H1 (cell line): ENCODE measurements at regions not wholly inside any gene's neighbourhood (a gene's known extent, or its start where the extent isn't known, plus 50 kb on each side); places are given as distances from the start of the nearest gene placed in this dataset.

ENCODE experiments used
- CTCF ChIA-PET: fragments of 300-600 bp; sonication (Branson Sonifier 250); formaldehyde crosslinking; loops from one replicate; lab custom pipeline; 2021; ENCODE audit not compliant: partially characterized antibody; lab: Charles Lee
- POLR2A ChIA-PET: fragments of 300-600 bp; sonication (Branson Sonifier 250); formaldehyde crosslinking; loops from one replicate; lab custom pipeline; 2021; ENCODE audit warnings: inconsistent platforms; ENCODE audit not compliant: partially characterized antibody; lab: Charles Lee
- DNase-seq, 2 experiments: peaks; one replicate each; pipeline versions ENCODE4 v3.0.0 to v3.0.0-alpha.2; 2010 to 2022; ENCODE audit warnings: low spot score in 2 of 2, low read depth in 1 of 2, mixed read lengths in 1 of 2
- FAIRE-seq: peaks from 2 replicates; lab custom pipeline; 2011; peaks lifted over from hg19 to GRCh38; lab: Jason Lieb, UNC
- H2AFZ ChIP-seq: 2 replicates; pipeline ENCODE4 v1.8.1; 2012; ENCODE audit warnings: low read length, inconsistent platforms
- H2AK5ac ChIP-seq: 2 replicates; pipeline ENCODE4 v1.6.1; 2013; ENCODE audit warnings: low read depth, low read length
- H2BK120ac ChIP-seq: replicated peaks from 2 replicates; pipeline ENCODE3; 2013; ENCODE audit warnings: low read depth, low read length, inconsistent platforms
- H2BK12ac ChIP-seq: 2 replicates; pipeline ENCODE4 v1.6.1; 2013; ENCODE audit warnings: low read depth, low read length
- H2BK15ac ChIP-seq: 2 replicates; pipeline ENCODE4 v1.6.1; 2013; ENCODE audit warnings: low read length
- H2BK20ac ChIP-seq: 2 replicates; pipeline ENCODE4 v1.6.1; 2013; ENCODE audit warnings: low read length
- H2BK5ac ChIP-seq: 2 replicates; pipeline ENCODE4 v1.6.1; 2013; ENCODE audit warnings: low read depth, low read length
- H3K14ac ChIP-seq: 2 replicates; pipeline ENCODE4 v1.6.1; 2013; ENCODE audit warnings: inconsistent platforms; ENCODE audit not compliant: insufficient read length
- H3K18ac ChIP-seq: 2 replicates; pipeline ENCODE4 v1.6.1; 2013; ENCODE audit warnings: low read length; ENCODE audit errors: extremely low read depth
- H3K23ac ChIP-seq: 2 replicates; pipeline ENCODE4 v1.6.1; 2013; ENCODE audit warnings: inconsistent platforms; ENCODE audit not compliant: insufficient read length
- H3K23me2 ChIP-seq: 2 replicates; pipeline ENCODE4 v1.6.1; 2013; ENCODE audit warnings: low read depth, low read length
- H3K27ac ChIP-seq: 2 replicates; pipeline ENCODE4 v1.6.1; 2011; ENCODE audit warnings: low read depth, low read length, inconsistent platforms
- H3K27me3 ChIP-seq, 4 experiments: replicated peaks in 1 of 4; 1 replicate in 1 of 4; 2 replicates in 3 of 4; pipeline versions ENCODE4 v1.6.1 to v1.8.1; 2011 to 2013; ENCODE audit warnings: low read length in 3 of 4, mild to moderate bottlenecking in 3 of 4, inconsistent platforms in 2 of 4, mixed read lengths in 2 of 4, moderate library complexity in 1 of 4; ENCODE audit not compliant: control insufficient read depth in 3 of 4, insufficient read depth in 3 of 4; ENCODE audit errors: extremely low read depth in 1 of 4
- H3K36me3 ChIP-seq, 4 experiments: 2 replicates each; pipeline versions ENCODE4 v1.6.1 to v1.8.1; 2011 to 2013; ENCODE audit warnings: mild to moderate bottlenecking in 4 of 4, low read length in 3 of 4, moderate library complexity in 2 of 4, control low read depth in 1 of 4, inconsistent platforms in 1 of 4; ENCODE audit not compliant: insufficient read depth in 4 of 4, control insufficient read depth in 2 of 4
- H3K4ac ChIP-seq: replicated peaks from 2 replicates; pipeline ENCODE3; 2013; ENCODE audit warnings: low read length, low read depth, mixed read lengths, inconsistent platforms; ENCODE audit not compliant: insufficient read length
- H3K4me1 ChIP-seq, 4 experiments: replicated peaks in 1 of 4; 1 replicate in 1 of 4; 2 replicates in 3 of 4; pipeline versions ENCODE4 v1.6.1 to v1.8.1; 2011 to 2013; ENCODE audit warnings: low read length in 3 of 4, inconsistent platforms in 2 of 4, mixed read lengths in 1 of 4; ENCODE audit not compliant: insufficient read depth in 4 of 4, control insufficient read depth in 3 of 4
- H3K4me2 ChIP-seq, 2 experiments: 2 replicates each; pipeline versions ENCODE4 v1.6.1 to v1.8.1; 2011 to 2013; ENCODE audit warnings: low read depth in 2 of 2, low read length in 2 of 2, control low read depth in 1 of 2, inconsistent platforms in 1 of 2, mild to moderate bottlenecking in 1 of 2; ENCODE audit not compliant: insufficient read depth in 1 of 2
- H3K4me3 ChIP-seq, 4 experiments: fragments of 200-600, 300-600 bp in 1 of 4; sonication (generic), shearing (Covaris generic), sonication (Bioruptor Twin) in 1 of 4; 2 replicates each; pipeline versions ENCODE4 v1.5.1 to v1.8.1; 2011 to 2016; ENCODE audit warnings: low read length in 4 of 4, low read depth in 3 of 4, control low read depth in 2 of 4, inconsistent platforms in 2 of 4, mild to moderate bottlenecking in 2 of 4, mixed read lengths in 1 of 4, moderate library complexity in 1 of 4; ENCODE audit not compliant: insufficient read depth in 2 of 4; ENCODE audit errors: extremely low read depth in 1 of 4
- H3K56ac ChIP-seq: replicated peaks from 2 replicates; pipeline ENCODE3; 2013; ENCODE audit warnings: low read depth, mild to moderate bottlenecking, mixed read lengths, low read length, inconsistent platforms; ENCODE audit not compliant: insufficient read length
- H3K79me1 ChIP-seq: 2 replicates; pipeline ENCODE4 v1.6.1; 2013; ENCODE audit warnings: low read depth, low read length, control low read depth
- H3K79me2 ChIP-seq, 2 experiments: 2 replicates each; pipeline versions ENCODE4 v1.6.1 to v1.8.1; 2012 to 2013; ENCODE audit warnings: low read length in 2 of 2, mild to moderate bottlenecking in 2 of 2, inconsistent platforms in 1 of 2; ENCODE audit not compliant: insufficient read depth in 2 of 2, control insufficient read depth in 1 of 2
- H3K9ac ChIP-seq, 4 experiments: replicated peaks in 1 of 4; 1 replicate in 1 of 4; 2 replicates in 3 of 4; pipeline versions ENCODE4 v1.6.1 to v1.8.1; 2011 to 2013; ENCODE audit warnings: low read depth in 3 of 4, low read length in 3 of 4, control low read depth in 2 of 4, mild to moderate bottlenecking in 2 of 4, moderate library complexity in 2 of 4, inconsistent platforms in 1 of 4; ENCODE audit errors: extremely low read depth in 1 of 4
- H3K9me3 ChIP-seq, 2 experiments: 2 replicates each; pipeline versions ENCODE4 v1.6.1 to v1.8.1; 2012 to 2013; ENCODE audit warnings: mild to moderate bottlenecking in 2 of 2, moderate library complexity in 2 of 2, control low read depth in 1 of 2, inconsistent platforms in 1 of 2, low read depth in 1 of 2, low read length in 1 of 2, mixed read lengths in 1 of 2; ENCODE audit not compliant: insufficient read depth in 2 of 2
- H4K20me1 ChIP-seq, 2 experiments: replicated peaks in 1 of 2; 2 replicates each; pipeline versions ENCODE3 to v1.8.1; 2011 to 2013; ENCODE audit warnings: inconsistent platforms in 2 of 2, low read length in 2 of 2, mild to moderate bottlenecking in 1 of 2; ENCODE audit not compliant: insufficient read depth in 2 of 2, control insufficient read depth in 1 of 2
- H4K5ac ChIP-seq: 2 replicates; pipeline ENCODE4 v1.6.1; 2013; ENCODE audit warnings: low read length, low read depth, mixed read lengths, inconsistent platforms; ENCODE audit not compliant: insufficient read length
- H4K8ac ChIP-seq: 2 replicates; pipeline ENCODE4 v1.8.0; 2013; ENCODE audit warnings: mild to moderate bottlenecking, moderate library complexity, low read length, inconsistent platforms; ENCODE audit not compliant: insufficient read depth; ENCODE audit errors: extremely low read depth
- H4K91ac ChIP-seq: replicated peaks from 2 replicates; pipeline ENCODE3; 2013; ENCODE audit warnings: low read length, mixed read lengths, inconsistent platforms; ENCODE audit not compliant: insufficient read length
- CREB1 ChIP-seq: IDR thresholded peaks from 2 replicates; pipeline ENCODE4 v1.6.1; 2012; ENCODE audit warnings: inconsistent platforms
- KDM1A ChIP-seq: fragments of 200-600, 300-600 bp; sonication (generic); IDR thresholded peaks from 2 replicates; pipeline ENCODE4 v1.7.1; 2016; ENCODE audit warnings: mild to moderate bottlenecking, low read length, borderline replicate concordance
- POLR2A ChIP-seq, 2 experiments: IDR thresholded peaks; 1 replicate in 1 of 2; 2 replicates in 1 of 2; pipeline ENCODE4 v1.6.1; 2011; ENCODE audit warnings: low read depth in 2 of 2, low read length in 2 of 2, mild to moderate bottlenecking in 2 of 2; ENCODE audit errors: control extremely low read depth in 1 of 2
- RAD21 ChIP-seq, 2 experiments: IDR thresholded peaks in 1 of 2; conservative IDR thresholded peaks in 1 of 2; 2 replicates each; pipeline ENCODE4 v1.6.1; 2011; ENCODE audit warnings: low read depth in 2 of 2, low read length in 2 of 2, improper control_type of control experiment in 1 of 2, inconsistent platforms in 1 of 2, mild to moderate bottlenecking in 1 of 2, moderate library complexity in 1 of 2
- RNF2 ChIP-seq: fragments of 200-900, 300-1000 bp; sonication (generic); IDR thresholded peaks from 2 replicates; pipeline ENCODE4 v1.7.1; 2016; ENCODE audit warnings: borderline replicate concordance, low read depth, mild to moderate bottlenecking, antibody characterized with exemption, low read length; ENCODE audit not compliant: poor library complexity, severe bottlenecking; ENCODE audit errors: missing control alignments
- SIRT6 ChIP-seq: IDR thresholded peaks from one replicate; pipeline ENCODE4 v1.7.1; 2012; ENCODE audit warnings: low read length, inconsistent platforms
- SIX5 ChIP-seq: IDR thresholded peaks from 2 replicates; pipeline ENCODE4 v1.6.1; 2011; ENCODE audit warnings: mild to moderate bottlenecking, low read depth, low read length
- TAF1 ChIP-seq: IDR thresholded peaks from 2 replicates; pipeline ENCODE4 v1.6.1; 2011; ENCODE audit warnings: mild to moderate bottlenecking, low read depth, low read length
- TCF12 ChIP-seq: IDR thresholded peaks from 2 replicates; pipeline ENCODE4 v1.6.1; 2011; ENCODE audit warnings: low read depth, mild to moderate bottlenecking, low read length
- ZNF274 ChIP-seq: IDR thresholded peaks from 2 replicates; pipeline ENCODE4 v1.7.0; 2012; ENCODE audit warnings: low read length, borderline replicate concordance; ENCODE audit errors: extremely low read depth
- WGBS, 2 experiments: shearing (Covaris generic) in 1 of 2; methylation state at CpG; one replicate each; pipeline versions ENCODE4 v1.1.6 to v1.1.7; 2013 to 2015; ENCODE audit warnings: low lambda C conversion rate in 2 of 2, mixed read lengths in 2 of 2, inconsistent platforms in 1 of 2, low coverage in 1 of 2, missing lambda C conversion rate in 1 of 2; ENCODE audit not compliant: insufficient replicate concordance in 2 of 2, insufficient coverage in 1 of 2, insufficient read length in 1 of 2; ENCODE audit errors: extremely low coverage in 1 of 2, missing lambda C conversion rate in 1 of 2; 5-methylcytosine and 5-hydroxymethylcytosine counted together
- TF ChIP-seq, protein P1 (sequence below): IDR thresholded peaks from 2 replicates; pipeline ENCODE4 v1.6.1; 2011; ENCODE audit warnings: low read length, improper control_type of control experiment

DNA sequence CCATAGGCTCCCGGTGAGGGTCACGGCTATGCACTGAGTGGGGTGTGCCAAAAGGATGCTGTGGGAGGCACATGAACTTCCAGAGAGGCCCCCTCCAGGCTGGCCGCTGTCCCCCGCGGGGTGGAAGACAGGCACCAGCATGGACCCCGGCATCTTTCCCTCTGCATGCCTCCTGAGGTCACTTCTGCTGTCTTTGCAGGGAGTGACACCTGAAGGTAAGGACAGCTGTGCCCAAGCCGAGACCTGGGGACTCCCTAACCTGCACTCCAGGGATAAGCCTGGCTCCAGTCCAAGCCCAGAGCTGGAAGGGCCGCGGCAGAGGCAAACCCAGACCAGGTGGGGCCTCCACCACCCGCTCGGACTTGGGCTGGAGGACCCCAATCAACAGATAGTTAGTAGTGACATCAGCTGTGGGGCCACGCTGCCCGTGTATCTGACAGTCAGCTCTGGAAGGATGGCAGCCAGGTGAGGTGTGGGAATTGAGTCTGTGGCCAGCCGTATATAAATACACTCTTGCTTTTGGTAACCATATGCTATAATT lies 340.7 kb upstream of the MKI67 start:
- Histone ChIP-seq H4K5ac (no peak overlapping the region), H3K4me2 (no peak overlapping the region), H3K4me3 (no peak overlapping the region), H3K18ac (no peak overlapping the region), H2AK5ac (no peak overlapping the region), H3K79me2 (no peaks in the 10 kb centered on the region; a peak in 1 of 4 replicates), H2AFZ (no peak overlapping the region), H3K23me2 (peaks cover 9% of the 10 kb centered on the region; the same call in 1 of the 2 replicates), H3K9ac (no peak overlapping the region), H2BK12ac (no peak overlapping the region), H3K36me3 (no peaks in the 10 kb centered on the region), H3K4ac (no peak overlapping the region), H3K56ac (no peak overlapping the region), H4K91ac (no peak overlapping the region), H4K20me1 (peaks cover 0 to 6% of the 10 kb centered on the region in 2 experiments), H2BK5ac (no peak overlapping the region), H3K27ac (no peak overlapping the region), H3K23ac (no peak overlapping the region), H3K4me1 (no peaks in the 10 kb centered on the region; a peak in 1 of 7 replicates), H2BK120ac (no peak overlapping the region), H3K9me3 (peaks cover 0 to 3% of the 10 kb centered on the region in 2 experiments; a peak in 2 of 4 replicates), H4K8ac (no peak overlapping the region), H3K27me3 (no peaks in the 10 kb centered on the region), H2BK20ac (no peak overlapping the region), H3K14ac (no peak overlapping the region), H3K79me1 (no peaks in the 10 kb centered on the region), H2BK15ac (no peak overlapping the region)
- DNase-seq: no peak
- 94% methylated on average over 14 of the region's 14 CpGs; no CpG with 5 or more reads in 1 of the 2 experiments for WGBS, 2 experiments
- TF ChIP-seq SIRT6: no peak
- TF ChIP-seq ZNF274: no peak
- TF ChIP-seq TAF1: no peak
- TF ChIP-seq, protein P1, sequence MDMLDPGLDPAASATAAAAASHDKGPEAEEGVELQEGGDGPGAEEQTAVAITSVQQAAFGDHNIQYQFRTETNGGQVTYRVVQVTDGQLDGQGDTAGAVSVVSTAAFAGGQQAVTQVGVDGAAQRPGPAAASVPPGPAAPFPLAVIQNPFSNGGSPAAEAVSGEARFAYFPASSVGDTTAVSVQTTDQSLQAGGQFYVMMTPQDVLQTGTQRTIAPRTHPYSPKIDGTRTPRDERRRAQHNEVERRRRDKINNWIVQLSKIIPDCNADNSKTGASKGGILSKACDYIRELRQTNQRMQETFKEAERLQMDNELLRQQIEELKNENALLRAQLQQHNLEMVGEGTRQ: no peak
- no peak for TF ChIP-seq RAD21 (IDR thresholded peaks at IDR 0.05 in 1 of 2, conservative IDR thresholded peaks at IDR 0.05 in 1 of 2; ENCODE audit: low read depth in 2 of 2, low read length in 2 of 2)
- no peak for TF ChIP-seq CREB1
- TF ChIP-seq KDM1A: no peak
- no peak for TF ChIP-seq SIX5
- no peak for TF ChIP-seq RNF2
- TF ChIP-seq POLR2A (IDR thresholded peaks at IDR 0.05; ENCODE audit: control extremely low read depth in 1 of 2, low read depth in 2 of 2, low read length in 2 of 2): no peak
- TF ChIP-seq TCF12: no peak
- ChIA-PET CTCF (interaction anchor here (1.4 kb wide), 1 partner anchor 31 kb away, joined by 4 read pairs; no protein-coding TSS in a partner anchor), POLR2A (no interaction called here)
- FAIRE-seq: no peak
